DMS153 (cell line): ENCODE measurements at regions not wholly inside any gene's neighbourhood (a gene's known extent, or its start where the extent isn't known, plus 50 kb on each side); places are given as distances from the start of the nearest gene placed in this dataset.
"Not testable (repeated sequence)": the region's sequence is repeated elsewhere in the genome, so short reads cannot be mapped to it uniquely, and the experiment has no call there.

ENCODE experiments used
- DNase-seq: peaks from one replicate; lab custom pipeline; 2025; lab: John Stamatoyannopoulos, UW

DNA sequence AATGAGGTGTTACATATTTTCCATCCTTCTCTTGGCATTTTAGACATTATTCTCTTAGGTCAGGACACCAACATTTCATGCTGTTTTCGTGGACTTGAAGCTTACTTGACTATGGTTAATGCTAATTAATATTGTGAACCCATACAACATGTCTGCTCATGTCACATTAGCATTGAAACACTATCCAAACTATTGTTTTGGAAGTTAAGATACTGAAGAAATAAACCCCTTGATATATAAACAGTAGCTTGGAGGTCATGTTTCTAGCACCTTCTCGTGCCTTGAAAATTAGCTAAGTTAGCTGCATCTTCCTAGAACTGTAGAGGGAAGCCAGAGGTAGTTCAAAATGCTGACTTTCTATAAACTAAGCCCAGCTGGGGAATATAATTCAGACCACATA lies 288.8 kb downstream of the LTN1 start:
- no peak for DNase-seq

DNA sequence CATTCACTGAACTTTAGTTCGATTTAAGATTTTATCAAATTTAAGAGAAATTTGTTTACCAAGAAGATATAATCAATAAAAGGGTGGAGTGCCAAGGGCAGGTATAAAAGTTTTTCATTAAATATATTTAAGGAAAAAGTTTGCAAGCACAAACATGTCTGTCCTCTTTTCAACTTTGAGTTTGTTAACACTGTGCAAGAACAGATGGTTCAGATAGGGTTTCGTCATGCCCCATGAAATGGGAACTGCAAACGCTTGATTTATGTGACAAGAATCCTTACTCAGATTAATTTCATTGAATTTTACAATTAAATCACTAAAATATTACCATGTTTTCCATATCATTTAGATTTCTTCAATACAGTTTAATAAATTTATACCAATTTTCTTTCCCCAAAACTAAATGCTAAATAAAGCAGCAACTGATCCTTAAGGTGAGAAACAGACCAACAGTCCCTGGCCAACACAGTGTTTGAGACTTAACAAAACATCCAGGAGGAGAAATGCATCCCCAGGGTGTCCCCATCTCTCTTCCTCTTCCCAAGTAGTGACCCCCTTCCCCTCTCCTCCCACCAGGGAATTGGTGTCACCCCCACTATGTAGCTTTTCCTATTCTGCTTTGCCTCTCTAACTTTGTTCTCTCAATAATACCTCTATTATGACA lies 292.9 kb downstream of the LTN1 start:
- DNase-seq, result no peak

DNA sequence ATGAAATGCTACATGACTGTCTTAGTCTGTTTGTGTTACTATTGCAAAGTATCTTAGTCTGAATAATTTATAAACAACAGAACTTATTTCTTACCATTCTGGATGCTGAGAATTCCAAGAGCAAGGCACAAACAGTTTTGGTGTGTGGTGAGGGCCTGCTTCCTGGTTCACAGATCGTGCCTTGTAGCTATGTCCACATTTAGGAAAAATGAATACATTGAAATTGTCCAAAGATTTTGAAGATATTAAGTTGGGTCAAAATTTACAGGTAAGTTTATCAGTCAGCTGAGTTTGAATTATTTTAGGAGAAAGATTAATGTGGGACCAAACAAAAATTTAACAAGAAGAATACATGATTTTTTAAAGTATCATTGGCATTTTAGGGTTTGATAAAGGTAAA lies 293.5 kb downstream of the LTN1 start:
- no peak for DNase-seq

DNA sequence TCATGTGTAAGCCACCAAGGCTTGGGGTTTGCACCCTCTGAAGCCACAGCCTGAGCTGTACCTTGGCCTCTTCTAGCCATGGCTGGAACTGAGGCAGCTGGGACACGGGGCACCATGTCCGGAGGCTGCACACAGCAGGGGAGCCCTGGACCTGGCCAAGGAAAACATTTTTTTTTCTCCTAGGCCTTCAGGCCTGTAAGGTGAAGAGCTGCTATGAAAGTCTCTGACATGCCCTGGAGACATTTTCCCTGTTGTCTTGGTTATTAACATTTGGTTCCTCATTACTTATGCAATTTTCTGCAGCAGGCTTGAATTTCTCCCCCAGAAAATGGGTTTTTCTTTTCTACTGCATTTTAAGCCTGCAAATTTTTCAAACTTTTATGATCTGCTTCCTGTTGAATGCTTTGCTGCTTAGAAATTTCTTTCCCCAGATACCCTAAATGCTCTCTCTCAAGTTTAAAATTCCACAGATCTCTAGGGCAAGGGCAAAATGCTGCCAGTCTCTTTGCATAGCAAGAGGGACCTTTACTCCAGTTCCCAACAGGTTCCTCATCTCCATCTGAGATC lies 295.8 kb downstream of the LTN1 start:
- no peak for DNase-seq

DNA sequence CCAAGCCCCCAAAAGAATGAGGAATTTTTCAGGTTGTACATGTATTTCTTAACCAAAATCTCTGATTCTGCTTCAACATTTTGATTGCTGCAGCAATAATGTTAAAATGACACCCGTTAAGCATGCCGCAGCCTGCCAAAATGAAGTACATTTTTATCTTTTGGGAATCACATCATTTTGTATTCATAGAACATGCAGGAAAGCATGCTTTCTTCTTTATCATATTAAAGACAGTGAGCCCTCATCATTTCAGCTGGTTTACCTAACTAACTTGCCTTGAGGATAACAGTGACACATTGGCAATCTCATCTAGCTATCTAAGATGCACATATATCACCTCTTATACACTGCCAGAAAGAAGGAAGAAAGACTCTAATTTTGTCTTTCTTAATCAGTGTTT lies 299.2 kb downstream of the LTN1 start:
- no peak for DNase-seq

DNA sequence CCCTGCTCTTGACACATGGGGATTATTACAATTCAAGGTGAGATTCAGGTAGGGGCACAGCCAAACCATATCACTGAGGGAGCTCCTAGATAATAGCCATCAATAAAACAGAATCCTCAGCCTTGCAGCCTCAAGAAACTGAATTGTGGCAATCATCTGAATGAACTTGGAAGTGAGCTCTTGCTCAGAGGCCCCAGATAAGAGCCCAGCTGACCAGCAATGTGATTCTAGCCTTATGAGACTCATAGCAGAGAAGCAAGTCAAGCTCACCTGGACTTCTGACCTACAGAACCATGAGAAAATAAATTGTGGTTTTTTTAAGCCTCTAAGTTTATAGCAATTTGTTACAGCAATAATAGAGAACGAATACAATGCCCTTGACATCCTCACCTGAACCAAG lies 302.5 kb downstream of the LTN1 start:
- DNase-seq, result no peak

DNA sequence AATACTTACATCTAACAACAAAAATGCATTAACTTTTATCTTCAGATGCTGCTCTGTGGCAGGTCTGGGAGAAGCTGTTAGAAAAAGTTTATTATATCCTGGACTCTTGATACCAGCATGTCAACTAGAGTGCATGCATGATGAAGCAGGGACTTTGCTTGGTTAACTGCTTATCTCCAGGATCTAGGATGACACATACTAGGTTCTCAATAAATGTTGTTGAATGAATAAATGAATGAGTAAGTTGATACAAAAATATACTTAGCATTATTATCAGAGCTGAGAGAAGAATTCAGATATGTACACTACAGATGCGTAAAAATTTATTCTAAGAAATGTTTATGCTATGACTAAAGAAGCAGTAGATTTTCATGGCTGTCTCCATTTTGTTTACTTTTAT lies 304.3 kb downstream of the LTN1 start:
- DNase-seq, result no peak

DNA sequence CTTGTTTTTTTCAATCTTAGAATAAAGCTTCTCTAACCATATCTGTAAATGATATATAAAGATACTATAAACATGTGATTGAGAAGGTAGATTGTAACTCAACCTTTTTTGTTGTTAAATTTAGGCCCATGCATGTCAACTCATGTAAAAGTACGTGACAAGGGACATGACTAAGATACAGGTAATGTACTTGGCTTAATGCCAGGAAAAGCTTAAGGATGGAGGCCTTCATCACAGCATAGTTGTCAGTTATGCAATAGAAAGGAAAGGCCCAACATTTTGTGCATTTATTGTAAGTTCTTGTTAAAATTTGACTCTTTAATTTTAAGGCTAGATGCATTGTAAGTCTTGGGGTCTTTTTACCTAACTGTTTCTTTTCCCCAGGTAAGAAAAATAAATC lies 305.1 kb downstream of the LTN1 start:
- no peak for DNase-seq

DNA sequence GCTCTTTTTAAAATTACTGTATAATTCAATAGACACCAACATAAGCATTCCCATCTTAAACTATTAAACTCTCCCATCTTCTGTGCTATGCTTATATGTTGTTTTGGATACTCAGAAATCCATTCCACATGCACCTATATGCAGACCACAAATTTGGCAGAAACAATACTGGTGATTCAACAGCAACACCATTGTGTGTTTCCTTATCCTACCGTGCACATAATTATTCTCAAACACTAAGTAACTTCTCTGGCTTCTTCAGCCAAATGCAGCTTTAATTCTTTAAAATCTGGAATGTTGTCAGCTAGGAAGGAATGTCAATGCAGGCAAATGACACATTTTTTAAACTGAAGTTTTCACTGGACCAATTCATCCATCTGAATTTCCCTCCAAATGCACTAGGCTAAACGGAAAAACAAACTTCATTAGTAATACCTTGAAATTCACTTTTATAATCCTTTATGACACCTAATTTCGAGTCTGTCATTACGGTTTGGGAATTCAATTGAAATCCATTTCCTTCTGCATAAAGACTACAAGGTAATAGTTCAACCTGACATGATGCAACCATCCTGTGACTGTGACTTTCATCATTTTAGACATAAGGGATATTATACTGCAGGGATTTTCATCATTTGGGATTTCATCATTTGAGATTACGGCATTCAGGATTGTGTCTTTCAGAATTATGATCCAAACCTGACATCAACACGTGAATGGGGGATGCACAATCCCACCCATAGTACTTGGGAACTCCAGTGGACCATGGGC lies 308.5 kb downstream of the LTN1 start:
- no peak for DNase-seq

DNA sequence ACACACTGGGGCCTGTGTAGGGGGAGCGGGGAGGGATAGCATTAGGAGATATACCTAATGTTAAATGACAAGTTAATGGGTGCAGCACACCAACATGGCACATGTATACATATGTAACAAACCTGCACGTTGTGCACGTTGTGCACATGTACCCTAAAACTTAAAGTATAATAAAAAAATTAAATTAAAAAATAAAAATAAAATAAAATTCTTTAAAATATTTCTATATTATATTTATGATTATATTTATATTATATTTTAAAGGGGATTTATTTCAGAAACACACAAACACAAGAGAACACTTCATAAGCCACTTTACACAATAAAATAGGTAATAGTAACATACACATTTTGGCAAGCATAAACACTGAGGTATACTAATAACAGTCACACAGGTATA lies 309.8 kb downstream of the LTN1 start:
- not testable (repeated sequence) for DNase-seq

DNA sequence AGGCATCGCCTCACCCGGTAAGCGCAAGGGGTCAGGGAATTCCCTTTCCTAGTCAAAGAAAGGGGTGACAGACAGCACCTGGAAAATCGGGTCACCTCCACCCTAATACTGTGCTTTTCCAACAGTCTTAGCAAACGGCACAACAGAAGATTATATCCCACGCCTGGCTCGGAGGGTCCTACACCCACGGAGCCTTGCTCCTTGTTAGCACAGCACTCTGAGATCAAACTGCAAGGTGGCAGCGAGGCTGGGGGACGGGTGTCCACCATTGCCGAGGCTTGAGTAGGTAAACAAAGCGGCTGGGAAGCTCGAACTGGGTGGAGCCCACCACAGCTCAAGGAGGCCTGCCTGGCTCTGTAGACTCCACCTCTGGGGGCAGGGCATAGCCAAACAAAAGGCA lies 315.6 kb downstream of the LTN1 start:
- DNase-seq, result not testable (repeated sequence)

DNA sequence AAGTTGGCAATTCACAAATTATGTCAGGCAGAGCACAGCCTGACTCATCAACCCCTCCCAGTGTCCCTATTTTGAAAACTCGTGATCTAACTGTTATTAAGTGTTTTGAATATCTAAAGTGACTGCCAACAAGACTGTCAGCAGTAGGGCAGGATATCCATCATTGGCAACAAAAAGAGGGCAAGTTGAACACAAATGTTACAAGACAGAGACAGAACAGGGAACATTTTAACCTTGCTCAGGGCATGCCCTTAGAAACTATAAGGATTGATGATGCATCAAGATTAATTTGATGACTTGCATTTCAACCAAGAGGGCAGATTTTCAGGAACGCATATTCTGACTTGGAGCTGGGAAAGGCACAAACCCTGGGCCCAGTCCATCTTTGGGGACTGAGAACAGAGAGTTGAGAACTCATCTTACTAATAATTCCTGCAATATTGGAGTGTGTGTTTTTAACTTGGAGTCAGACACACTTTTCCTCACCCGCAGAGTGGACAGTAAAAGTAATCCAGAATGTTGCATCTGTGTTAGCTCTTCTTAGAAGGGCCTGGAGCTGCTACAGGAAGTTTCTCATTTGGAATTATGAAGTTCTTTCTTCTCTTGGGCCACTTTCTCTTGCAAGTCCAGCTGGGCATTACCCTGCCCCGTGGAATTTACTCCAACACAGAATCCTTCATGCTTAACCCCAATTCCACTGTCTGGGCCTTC lies 317.2 kb downstream of the LTN1 start:
- DNase-seq, result no peak

DNA sequence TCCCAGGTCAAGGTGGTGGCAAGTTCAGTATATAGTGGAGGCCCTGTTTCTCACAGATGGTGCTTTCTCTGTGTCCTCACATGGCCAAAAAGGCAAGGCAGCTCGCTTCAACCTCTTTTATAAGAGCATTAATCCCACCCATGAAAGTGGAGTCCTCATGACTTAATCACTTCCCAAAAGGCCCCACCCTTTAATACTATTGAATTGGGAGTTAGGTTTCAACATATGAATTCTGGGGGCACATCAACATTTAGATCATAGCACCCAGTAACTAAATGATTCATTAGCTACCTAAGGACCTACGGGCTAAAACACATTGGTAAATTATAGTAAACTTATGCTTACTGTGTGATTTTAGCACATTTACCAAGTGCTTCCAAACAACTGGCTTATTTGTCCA lies 317.9 kb downstream of the LTN1 start:
- no peak for DNase-seq

DNA sequence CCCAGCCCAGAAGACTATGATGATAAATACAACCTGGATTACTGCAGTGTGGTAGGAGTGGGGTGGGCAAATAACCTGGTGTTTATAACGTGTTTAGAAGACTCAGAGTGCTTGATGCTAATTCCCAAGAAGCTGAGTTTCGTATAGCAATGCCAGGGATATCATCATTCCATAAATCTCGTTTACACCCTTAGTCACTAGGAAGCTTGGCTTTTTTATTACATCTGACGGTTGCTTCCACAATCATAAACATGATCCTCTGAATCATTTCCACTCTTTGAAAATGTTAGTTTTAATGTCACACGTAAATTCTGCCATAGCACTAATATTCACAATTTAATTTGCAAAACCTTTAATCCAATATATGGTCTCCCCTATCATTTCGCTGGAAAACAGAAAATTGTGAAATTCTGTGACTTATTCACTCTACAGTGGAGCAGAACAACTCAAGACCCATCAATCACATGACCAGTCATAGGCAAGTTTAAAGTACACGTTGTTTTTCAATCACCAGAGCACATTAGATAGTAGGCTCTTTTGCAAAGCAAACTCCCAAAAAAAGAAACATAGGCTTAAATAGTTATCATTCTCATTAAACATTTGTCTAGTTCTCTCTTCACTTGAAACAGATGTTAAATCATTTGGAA lies 321.0 kb downstream of the LTN1 start:
- no peak for DNase-seq

DNA sequence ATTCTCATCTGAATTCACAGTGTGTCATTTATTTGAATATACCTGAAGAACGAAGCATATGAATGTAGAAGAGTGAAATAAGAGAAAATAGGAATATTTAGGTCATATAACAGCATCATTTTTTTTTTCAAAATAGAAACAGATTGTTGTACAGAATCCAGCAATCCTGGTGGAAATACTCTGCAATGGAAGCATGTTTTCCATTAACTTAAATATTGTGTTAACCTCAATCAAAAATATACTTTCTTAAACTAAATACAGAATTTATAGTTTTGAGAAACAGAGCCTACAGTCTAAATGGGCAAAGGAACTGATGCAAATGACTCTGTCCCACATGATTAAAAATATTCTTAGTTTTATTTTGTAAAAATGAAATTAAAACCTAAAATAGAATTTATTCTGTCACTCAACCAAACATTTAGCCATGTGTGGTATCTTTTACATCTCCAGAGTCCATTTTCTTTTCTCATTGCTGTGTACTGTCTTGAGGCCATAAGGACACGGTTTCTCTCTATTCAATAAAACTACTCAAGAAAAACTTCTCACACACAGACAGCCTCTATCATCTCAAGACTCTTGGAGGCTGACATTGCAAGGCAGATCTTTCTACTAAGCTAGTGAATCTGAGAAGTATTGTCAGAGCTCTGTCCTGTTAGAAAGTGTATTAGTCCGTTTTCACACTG lies 322.6 kb downstream of the LTN1 start:
- no peak for DNase-seq

DNA sequence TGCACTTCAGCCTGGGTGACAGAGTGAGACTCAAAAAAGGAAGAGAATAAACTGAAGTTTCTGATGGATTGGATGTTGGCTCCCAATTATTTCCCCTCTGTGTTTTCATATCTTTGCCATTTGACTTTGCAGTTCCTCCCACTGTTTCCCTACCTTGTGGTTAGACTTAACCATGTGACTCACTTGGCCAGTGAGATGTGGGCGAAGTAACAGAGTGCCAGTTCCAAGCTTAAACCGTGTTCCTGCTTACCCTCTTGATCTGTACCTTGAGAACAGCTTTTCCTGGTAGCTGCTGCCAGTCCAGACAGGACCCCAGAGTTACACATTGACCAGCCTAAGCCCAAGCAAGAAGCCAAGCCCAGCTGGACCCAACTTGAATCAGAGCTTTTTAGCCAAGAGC lies 323.4 kb downstream of the LTN1 start:
- no peak for DNase-seq

DNA sequence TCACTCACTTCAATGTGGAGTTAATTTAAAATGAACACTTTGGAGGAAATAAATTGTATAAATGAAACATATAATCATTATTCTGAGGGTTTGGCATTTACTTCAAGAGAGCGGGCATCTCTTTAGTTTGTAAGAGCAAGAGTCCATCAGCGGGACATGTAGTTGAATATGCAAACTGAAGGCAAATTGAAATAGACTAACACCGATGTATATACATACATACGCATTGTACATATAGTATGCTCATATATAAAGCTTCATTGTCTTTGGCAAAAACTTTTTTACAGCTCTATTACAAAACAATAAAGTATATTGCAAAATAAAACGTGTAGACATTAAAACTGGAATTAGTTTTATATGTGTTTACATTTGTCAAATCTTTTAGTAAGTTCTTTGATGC lies 328.9 kb downstream of the LTN1 start:
- DNase-seq, result no peak

DNA sequence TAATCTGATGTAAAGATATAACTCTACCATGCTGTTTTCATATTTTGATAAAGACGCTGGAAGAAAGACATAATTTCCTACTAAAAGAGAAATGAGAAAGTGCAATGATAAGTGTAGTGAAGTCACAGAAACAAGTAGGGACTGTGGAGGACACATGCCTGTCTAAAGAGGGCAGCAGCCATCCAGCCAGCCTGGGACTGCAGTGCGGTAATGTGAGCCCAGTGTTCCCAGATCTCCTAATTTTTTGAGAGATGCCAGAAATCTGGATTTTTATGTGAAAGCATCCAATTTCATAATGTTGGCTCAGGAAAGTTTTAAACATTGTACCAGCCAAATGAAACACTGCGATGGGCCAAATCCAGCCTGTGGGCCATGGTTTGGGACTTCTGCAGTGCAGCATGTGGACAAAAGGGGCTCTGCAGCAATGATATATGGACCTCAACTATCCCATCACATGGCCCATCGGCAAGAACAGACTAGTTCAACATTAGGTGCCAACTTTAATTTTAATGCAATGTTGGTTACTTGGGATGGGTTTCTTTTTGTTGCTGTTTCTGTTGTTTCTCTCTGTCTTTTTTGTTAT lies 329.5 kb downstream of the LTN1 start:
- no peak for DNase-seq

DNA sequence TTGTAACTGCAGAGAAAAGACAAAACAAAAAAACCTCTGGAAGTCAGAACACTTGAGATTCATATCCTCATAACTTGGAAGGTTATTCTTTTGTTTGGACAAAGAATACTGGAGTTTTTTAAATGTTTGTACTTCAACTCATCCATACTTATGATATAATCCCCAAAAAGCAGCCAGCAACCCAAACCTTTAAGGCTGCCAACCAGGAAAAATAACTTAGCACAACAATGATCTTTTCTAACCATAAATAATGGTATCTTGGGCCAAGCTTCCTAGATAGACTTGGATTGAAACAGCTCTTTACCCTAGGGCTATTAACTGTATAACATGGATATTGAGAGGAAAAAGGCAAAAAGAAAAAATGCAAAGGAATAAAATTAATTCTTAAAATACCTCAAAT lies 335.1 kb downstream of the LTN1 start:
- no peak for DNase-seq

DNA sequence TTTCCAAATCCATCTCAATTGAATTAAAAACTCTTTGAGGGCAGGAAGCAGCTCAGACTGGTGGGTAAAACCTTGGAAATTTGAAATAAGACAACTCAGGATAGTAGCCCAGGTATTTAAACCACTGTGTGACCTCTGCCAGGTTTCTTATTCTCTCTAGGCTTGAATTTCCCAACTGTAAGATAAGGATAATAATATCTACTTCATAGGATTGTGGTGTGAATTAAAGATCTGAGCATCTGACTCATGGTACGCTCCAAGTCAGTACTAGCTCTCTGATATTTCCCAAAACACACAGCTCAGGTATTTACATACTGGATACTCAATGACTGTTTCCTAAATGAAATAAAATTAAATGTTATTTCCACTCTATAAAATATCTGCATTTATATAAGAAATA lies 337.2 kb downstream of the LTN1 start:
- DNase-seq, result no peak

DNA sequence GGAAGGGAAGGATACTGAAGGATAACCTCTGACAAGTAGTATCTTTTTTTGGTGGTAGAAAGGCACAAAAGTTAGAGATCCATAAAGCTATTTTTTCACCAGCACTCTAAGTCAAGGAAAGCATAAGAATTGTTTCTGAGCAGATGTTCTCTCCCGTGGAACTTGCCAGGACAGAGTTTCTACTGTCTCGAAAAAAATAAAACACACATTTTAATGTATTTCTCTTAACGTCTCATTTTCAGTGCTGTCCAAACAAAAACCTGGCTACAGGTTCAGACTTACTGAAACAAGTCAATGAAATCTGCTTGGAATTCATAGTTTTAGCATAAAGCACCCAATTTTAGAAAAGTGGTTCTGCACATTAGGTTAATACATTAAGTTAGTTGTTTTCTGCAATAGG lies 338.3 kb downstream of the LTN1 start:
- no peak for DNase-seq

DNA sequence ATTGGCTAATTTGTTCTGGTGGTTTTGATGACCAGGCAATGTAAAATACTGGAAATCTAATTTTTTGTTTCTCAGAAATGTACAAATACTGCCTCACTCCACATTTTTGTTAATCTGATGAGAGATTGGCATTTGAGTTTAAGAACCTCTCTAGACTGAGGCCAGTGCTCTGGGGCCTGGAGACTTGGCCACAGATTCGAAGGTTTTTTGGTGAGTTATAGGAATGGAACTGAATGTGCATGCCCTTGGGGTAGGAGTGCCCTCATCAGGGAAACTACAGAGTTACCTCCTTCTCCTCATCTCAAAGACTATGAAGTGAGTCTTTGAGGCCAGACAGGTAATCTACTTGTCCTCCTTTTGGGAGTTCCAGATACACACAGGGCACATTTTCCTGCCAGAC lies 347.9 kb downstream of the LTN1 start:
- no peak for DNase-seq
